Astrocyte of the hippocampus (primary cell): ENCODE measurements at regions not wholly inside any gene's neighbourhood (a gene's known extent, or its start where the extent isn't known, plus 50 kb on each side); places are given as distances from the start of the nearest gene placed in this dataset.
"Not testable (repeated sequence)": the region's sequence is repeated elsewhere in the genome, so short reads cannot be mapped to it uniquely, and the experiment has no call there.

Source experiments
- DNase-seq: peaks from one replicate; pipeline ENCODE4 v3.0.0; 2011; ENCODE audit warnings: low read depth, low spot score

DNA sequence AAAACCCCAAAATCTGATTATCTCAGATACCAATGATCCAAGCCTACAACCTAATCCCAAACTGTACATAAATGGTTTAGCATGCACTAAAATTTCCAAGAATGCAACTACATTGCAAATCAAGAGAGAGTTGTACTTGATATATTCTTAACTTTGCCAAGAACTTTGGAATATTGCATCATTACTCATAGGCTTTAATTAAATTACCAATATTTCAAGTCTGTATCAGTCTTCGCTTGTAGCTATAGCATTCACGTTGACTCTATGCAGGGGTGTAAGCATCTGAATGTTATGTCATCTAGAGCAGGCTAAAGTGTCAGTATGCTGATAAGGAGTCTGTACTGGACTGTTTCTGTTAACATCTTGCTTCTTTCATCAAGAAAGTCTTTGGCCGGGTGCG lies 56.3 kb downstream of the FOXI3 start:
- no peak for DNase-seq

GRCh38 chr2:88377641-88377991 lies 74.9 kb downstream of the FOXI3 start:
- no peak for DNase-seq

DNA sequence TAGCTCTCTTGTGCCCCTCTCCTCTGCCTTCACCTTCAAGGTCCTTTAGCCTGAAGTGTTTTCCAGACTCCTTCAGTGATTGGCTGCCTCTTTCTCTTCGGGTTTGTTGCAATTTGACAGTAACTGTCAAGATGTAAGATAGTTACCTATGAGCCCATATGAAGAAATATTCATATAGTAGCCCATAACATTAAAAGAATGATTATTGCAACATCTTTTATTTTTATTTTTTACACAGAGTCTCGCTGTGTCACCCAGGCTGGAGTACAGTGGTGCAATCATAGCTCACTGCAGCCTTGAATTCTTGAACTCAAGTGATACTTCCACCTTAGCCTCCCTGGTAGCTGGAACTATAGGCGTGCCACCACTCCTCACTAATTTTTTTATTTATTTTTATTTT lies 80.5 kb downstream of the FOXI3 start:
- no peak for DNase-seq

GRCh38 chr2:88365408-88365807 lies 87.1 kb downstream of the FOXI3 start:
- not testable (repeated sequence) for DNase-seq

- DNase-seq = no peak
Observed at GRCh38 chr2:88355486-88355885, 97.0 kb downstream of the FOXI3 start.

DNA sequence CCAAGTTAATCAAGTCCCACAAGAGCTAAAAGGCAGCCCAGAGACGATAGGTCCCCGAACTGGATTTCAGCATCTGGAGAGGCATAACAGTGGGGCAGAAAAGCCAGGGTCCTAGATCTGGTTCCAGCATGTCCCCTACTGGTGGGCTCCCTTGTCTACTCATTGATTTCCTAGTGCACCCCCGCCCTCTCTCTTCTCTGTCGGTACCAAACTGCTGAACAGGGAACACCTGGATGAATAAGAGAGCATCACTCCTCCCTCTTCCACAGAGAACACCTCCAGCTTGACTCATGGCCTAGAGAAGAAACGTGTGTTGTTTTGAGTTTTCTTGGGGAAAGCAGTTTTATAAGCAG lies 101.3 kb downstream of the FOXI3 start:
- no peak for DNase-seq

- peak; percentile 70 for DNase-seq
Observed at GRCh38 chr2:88350331-88351248, 101.9 kb downstream of the FOXI3 start.

- peak; percentile 62 for DNase-seq
Observed at GRCh38 chr2:88345842-88346241, 106.7 kb downstream of the FOXI3 start.

- DNase-seq = no peak
Observed at GRCh38 chr2:88342749-88343148, 109.7 kb downstream of the FOXI3 start.

- no peak for DNase-seq
Observed at GRCh38 chr2:88334418-88334817, 118.1 kb downstream of the FOXI3 start.

GRCh38 chr2:88331239-88331638 lies 121.3 kb downstream of the FOXI3 start:
- DNase-seq = no peak

GRCh38 chr2:88329815-88330603 lies 122.5 kb downstream of the FOXI3 start:
- peak; percentile 79 for DNase-seq

DNA sequence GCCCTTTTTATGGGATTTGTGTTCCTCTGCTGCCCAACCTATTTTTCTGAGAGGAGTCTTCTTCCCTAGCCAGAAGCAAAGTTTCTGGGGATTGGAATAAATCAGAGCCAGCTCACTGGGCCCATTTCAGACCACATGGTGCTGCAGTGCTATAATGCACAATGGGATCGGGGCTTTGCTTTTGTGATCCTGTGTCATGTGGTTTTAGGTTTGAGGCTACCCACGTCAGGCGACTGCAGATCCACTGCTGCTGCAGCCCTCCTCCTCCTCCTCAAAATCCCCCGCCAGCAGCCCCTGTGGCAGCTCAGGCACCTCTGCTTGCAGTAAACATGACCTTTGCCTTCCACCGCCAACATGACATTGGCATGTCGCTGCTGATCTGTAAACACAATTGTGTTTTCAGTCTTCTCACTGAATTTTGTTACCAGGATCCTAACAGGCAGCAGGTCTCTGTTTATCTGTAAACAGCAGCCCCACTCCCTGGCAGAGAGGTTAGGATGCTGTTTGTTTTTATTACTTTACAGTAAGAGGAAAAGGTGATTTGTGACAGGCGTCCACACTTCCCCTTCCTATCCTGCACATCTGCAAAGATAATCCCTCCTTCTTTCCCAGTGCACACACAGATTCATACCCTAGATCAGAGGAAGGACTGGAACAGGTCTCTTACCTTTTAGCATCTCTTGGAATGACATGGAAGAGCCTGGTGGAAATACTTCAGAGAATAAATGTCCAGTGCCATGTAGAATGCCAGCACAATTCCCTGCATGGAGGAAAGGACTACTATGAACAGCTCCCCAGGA lies 130.8 kb downstream of the FOXI3 start:
- DNase-seq = no peak

DNA sequence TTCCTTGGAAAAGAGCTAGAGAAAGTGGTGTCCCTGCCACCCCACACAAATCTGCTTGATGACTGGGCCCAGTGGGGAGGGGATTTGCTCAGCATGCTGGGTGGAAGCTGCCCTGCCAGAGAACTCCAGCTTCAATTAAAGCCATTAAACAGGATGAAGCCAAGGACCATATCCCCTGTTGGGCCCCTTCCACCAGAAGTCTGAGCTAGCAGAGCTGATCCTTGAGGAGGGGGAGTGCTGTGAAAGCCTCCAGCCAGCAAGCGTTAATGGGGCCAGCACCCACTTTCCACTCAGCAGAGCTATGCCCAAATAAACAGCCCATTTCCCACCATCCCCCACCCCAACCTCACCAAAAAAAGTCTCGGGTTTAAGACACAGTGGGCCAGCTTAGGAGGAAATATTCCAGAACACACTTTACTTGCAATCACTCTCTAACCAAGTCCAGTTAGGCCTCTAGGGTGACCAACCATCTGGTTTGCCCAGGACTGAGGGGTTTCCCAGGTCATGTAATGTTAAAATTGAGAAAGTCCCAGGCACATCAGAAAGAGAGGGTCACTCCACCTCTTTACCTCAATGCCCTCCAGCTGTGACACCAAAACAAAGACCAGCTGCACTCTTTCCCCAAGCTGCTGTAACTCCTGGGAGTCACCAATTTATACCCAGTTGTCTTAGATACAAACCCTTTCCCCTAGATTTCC lies 132.3 kb downstream of the FOXI3 start:
- no peak for DNase-seq

DNA sequence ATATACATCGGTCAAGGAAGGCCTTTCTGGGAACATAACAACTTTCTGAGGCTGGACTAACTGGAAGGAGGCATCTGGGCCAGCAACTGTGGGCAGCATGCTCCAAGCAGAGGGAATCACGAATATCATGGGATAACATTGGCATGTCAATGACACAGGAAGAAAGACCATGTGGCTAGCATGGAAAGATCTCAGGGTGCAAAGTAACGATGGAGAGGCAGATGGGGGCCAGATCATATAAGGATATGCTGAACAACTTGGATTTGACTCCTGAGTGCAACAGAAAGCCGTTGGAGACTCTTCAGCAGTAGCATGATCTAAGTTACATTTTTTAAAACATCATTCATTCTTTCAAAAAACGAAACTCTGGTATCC lies 133.6 kb downstream of the FOXI3 start:
- DNase-seq = no peak

DNA sequence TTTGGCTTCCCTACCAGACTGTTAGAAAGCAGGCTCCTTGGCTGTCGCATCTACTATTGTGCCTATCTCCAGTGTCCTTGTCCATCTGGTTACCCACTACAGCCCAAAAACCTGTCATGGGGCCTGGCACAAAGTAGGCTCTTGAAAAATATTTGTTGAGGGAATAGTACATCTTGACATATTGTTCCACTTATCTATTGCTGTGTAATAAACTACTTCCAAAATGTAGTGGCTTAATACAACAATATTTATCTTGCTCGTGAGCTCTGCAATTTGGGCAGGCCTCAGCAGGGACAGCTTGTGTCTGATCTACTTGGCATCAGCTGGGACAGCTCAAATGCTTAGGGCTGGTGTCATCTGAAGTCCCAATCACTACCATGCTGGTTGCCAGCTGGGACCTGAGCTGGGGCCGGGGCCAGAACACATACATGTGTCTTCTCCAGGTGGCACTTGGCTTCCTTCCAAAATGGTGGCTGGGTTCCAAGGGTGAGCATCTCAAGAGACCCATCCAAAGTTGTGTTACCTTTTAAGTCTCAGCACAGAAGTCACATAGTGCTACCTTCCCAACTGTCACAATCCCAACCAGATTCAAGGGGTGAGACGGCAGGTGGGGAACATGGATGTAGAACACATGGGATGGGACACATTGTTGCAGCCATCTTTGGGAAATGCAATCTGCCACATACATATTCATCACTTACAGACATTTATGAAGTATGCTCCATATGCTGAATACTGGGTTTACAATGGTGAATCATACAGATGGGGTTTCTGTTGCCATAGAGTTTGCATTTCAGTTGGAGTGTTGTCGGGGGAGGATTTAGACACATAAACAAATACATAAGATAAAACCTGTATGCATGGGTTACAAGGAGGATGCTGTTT lies 134.2 kb downstream of the FOXI3 start:
- no peak for DNase-seq

- DNase-seq = no peak
Observed at GRCh38 chr2:88310787-88311186, 140.6 kb downstream of the THNSL2 start.

- DNase-seq = peak; percentile 20
Observed at GRCh38 chr2:88307817-88308216, 137.7 kb downstream of the THNSL2 start.

DNA sequence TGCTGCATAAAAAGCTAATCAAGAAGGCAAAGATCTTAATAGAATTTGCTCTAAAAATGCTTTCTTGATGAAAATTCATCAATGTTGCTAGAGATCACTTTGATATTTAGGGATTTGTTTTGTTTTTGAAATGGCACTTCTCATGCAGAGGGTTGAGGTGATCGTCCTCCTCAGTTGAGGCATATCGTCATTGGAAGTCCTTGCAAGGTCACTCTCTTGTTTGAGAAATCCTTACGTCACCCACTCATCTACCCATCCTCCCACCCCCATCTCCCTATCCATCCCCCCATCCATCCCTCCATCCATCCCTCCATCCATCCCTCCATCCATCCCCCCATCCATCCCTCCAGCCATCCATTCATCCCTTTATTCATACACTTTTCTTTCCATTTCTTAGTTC lies 133.7 kb downstream of the THNSL2 start:
- no peak for DNase-seq

DNA sequence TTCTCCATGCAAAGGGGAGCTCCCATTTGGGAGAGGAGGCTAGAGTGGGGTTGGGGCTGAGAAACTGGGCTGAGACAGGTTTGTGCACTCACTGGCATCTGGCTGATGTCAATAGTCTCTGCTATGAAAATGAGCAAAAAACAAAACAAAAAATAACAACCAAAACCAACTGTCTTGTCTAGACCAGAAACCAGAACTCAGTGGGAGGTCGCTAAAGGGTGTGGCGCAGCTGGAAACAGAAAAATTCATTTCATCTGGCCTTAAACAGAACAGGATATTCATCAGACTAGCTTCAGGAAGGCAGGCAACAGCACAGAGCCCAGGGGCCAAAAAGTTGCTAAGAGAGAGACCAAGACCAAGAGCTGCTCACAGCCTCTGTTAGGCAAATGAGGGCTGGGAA lies 126.1 kb downstream of the THNSL2 start:
- no peak for DNase-seq
